Activated CD4-positive, alpha-beta T cell treated with anti-CD3 and anti-CD28 coated beads, Interleukin-2, amount 10 ng/mL, durations not matched to agents 7 days and 5 days (primary cell): ENCODE measurements at regions not wholly inside any gene's neighbourhood (a gene's known extent, or its start where the extent isn't known, plus 50 kb on each side); places are given as distances from the start of the nearest gene placed in this dataset.
"Not testable (repeated sequence)": the region's sequence is repeated elsewhere in the genome, so short reads cannot be mapped to it uniquely, and the experiment has no call there.

Experiments used
- CTCF ChIA-PET: fragments of 350-600 bp; sonication (Branson Sonifier 250); formaldehyde crosslinking; loops from one replicate; lab custom pipeline; 2021; ENCODE audit warnings: antibody characterized with exemption; lab: Charles Lee
- POLR2A ChIA-PET: fragments of 350-600 bp; sonication (Branson Sonifier 250); formaldehyde crosslinking; loops from one replicate; lab custom pipeline; 2021; ENCODE audit warnings: antibody characterized with exemption; lab: Charles Lee
- DNase-seq: peaks from one replicate; pipeline ENCODE4 v3.0.0-alpha.2; 2020
- H3K27ac Mint-ChIP-seq: one replicate; pipeline ENCODE4 v1.8.0; 2021; ENCODE audit warnings: mild to moderate bottlenecking, moderate library complexity, mixed read lengths
- H3K27me3 Mint-ChIP-seq: one replicate; pipeline ENCODE4 v1.8.0; 2021; ENCODE audit warnings: mixed read lengths
- H3K36me3 Mint-ChIP-seq: one replicate; pipeline ENCODE4 v1.8.0; 2021; ENCODE audit warnings: low read depth, mixed read lengths
- H3K4me1 Mint-ChIP-seq: one replicate; pipeline ENCODE4 v1.8.0; 2021; ENCODE audit warnings: mixed read lengths
- H3K4me3 Mint-ChIP-seq: one replicate; pipeline ENCODE4 v1.8.0; 2021; ENCODE audit warnings: mild to moderate bottlenecking, moderate library complexity, mixed read lengths
- H3K9me3 Mint-ChIP-seq: one replicate; pipeline ENCODE4 v1.8.0; 2021; ENCODE audit warnings: mixed read lengths

- H3K27me3 Mint-ChIP-seq, DNase-seq, POLR2A ChIA-PET, H3K4me3 Mint-ChIP-seq, H3K36me3 Mint-ChIP-seq, H3K27ac Mint-ChIP-seq, CTCF ChIA-PET, H3K9me3 Mint-ChIP-seq, H3K4me1 Mint-ChIP-seq: not testable (repeated sequence)
Observed at GRCh38 chr1:238327033-238327432, 436.3 kb upstream of the ZP4 start.

DNA sequence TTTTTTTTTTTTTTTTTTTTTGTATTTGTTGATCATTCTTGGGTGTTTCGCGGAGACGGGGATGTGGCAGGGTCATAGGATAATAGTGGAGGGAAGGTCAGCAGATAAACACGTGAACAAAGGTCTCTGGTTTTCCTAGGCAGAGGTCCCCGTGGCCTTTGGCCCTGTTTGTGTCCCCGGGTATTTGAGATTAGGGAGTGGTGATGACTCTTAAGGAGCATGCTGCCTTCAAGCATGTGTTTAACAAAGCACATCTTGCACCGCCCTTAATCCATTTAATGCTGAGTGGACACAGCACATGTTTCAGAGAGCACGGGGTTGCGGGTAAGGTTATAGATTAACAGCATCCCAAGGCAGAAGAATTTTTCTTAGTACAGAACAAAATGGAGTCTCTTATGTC lies 435.8 kb upstream of the ZP4 start:
- H3K4me1 Mint-ChIP-seq, H3K4me3 Mint-ChIP-seq, DNase-seq, H3K9me3 Mint-ChIP-seq, H3K27ac Mint-ChIP-seq, H3K36me3 Mint-ChIP-seq, H3K27me3 Mint-ChIP-seq, POLR2A ChIA-PET, CTCF ChIA-PET: not testable (repeated sequence)

- POLR2A ChIA-PET, result no interaction called here
Observed at GRCh38 chr1:238324211-238324864, 433.6 kb upstream of the ZP4 start.

GRCh38 chr1:238323490-238323889 lies 432.8 kb upstream of the ZP4 start:
- DNase-seq, result no peak
- ChIA-PET CTCF (interaction anchor here (0.7 kb wide), 1 partner anchor 563 kb away, joined by 3 read pairs; no protein-coding TSS in a partner anchor), POLR2A (no interaction called here)
- Mint-ChIP-seq H3K27ac (no peak overlapping the region), H3K9me3 (peaks cover 7% of the 10 kb centered on the region), H3K4me3 (no peak overlapping the region), H3K27me3 (no peaks in the 10 kb centered on the region), H3K4me1 (no peaks in the 10 kb centered on the region), H3K36me3 (no peaks in the 10 kb centered on the region)

More at GRCh38 chr1:238324211-238324864, 433.6 kb upstream of the ZP4 start:
- Mint-ChIP-seq H3K27me3 (no peaks in the 10 kb centered on the region), H3K4me3 (no peak overlapping the region), H3K9me3 (peaks cover 9% of the 10 kb centered on the region), H3K4me1 (no peaks in the 10 kb centered on the region), H3K27ac (no peak overlapping the region), H3K36me3 (no peaks in the 10 kb centered on the region)
- CTCF ChIA-PET, result no interaction called here
- no peak for DNase-seq

DNA sequence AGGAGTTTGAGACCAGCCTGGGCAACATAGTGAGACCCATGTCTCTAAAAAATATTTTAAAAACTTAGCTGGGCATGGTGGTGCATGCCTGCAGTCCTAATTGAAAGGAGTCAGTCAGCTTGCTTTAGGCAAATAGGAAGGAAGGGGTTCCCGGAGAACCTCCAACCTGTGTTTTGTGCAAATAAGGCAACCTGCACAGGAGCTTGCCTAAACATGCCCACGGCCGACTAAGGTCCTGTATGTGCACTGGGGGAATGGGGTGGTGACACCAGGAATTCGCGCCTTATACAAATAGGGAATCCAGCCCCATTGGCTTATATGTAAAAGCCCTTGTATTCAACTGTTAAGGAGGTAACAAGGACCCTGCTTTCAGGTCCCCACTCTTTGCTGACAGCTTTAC lies 429.2 kb upstream of the ZP4 start:
- Mint-ChIP-seq H3K9me3 (no peaks in the 10 kb centered on the region), H3K27ac (no peak overlapping the region), H3K27me3 (no peaks in the 10 kb centered on the region), H3K36me3 (no peaks in the 10 kb centered on the region), H3K4me3 (no peak overlapping the region), H3K4me1 (no peaks in the 10 kb centered on the region)
- ChIA-PET POLR2A (no interaction called here), CTCF (no interaction called here)
- DNase-seq, result no peak

DNA sequence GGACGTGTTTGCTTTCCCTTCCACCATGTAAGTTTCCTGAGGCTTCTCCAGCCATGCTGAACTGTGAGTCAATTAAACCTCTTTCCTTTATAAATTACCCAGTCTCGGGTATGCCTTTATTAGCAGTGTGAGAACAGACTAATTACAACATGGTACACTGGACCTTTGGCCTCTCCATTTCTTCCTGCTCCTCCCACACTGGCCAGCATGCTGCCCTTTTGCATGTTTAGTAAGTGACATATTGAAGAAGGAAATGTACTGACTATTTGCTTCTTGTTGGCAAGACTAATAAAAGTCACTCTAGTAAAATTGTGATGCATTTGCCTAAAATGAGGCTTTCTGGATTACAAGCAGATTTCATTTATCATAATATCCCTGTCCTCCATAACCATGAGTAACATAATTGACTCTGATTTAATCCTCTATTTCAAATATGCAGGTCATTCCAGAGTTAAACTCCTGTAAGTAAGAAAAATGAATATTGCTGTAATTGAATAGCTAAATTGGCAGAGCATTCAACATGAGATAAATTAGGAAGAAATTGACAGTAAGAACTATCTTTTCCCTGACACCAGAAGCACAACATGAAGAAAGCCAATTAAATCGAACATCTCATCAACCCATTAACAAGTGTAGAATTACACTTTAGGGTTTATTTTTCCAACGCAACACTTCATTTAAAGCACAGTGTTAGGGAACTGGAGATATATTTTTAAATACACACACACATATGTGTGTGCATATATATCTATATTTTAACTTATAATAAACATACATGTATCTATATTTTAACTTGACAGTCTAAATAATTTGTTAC lies 427.8 kb upstream of the ZP4 start:
- POLR2A ChIA-PET, result no interaction called here
- Mint-ChIP-seq H3K27ac (no peak overlapping the region), H3K27me3 (no peaks in the 10 kb centered on the region), H3K4me1 (no peaks in the 10 kb centered on the region), H3K36me3 (no peaks in the 10 kb centered on the region), H3K4me3 (no peak overlapping the region), H3K9me3 (no peaks in the 10 kb centered on the region)
- no peak for DNase-seq
- CTCF ChIA-PET, result no interaction called here

DNA sequence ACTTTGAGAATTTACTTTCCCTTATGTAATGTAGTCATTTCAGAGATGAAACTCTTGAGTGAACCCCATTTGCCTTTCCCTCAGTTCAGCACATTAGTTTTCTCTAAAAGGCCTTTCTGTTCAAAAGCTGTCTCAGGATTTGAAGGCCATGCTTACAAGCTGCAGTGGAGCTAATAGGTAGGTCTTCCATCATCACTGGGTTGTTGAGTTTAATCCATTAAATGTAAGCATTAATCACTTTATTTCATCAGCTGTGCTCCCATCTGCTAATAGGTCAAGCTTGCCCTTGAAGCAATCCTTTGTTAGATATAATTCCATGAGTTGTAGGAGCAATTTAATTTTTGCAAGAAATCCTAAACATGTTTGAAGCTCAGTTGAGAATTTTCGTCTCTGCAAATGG lies 422.2 kb upstream of the ZP4 start:
- ChIA-PET POLR2A (no interaction called here), CTCF (interaction anchor here (0.7 kb wide), 1 partner anchor 9 kb away, joined by 3 read pairs; no protein-coding TSS in a partner anchor)
- H3K27me3 Mint-ChIP-seq, result no peaks in the 10 kb centered on the region
- DNase-seq, result no peak
- H3K4me1 Mint-ChIP-seq, result no peaks in the 10 kb centered on the region
- no peaks in the 10 kb centered on the region for H3K36me3 Mint-ChIP-seq
- no peaks in the 10 kb centered on the region for H3K9me3 Mint-ChIP-seq
- H3K27ac Mint-ChIP-seq, result no peak overlapping the region
- H3K4me3 Mint-ChIP-seq, result no peak overlapping the region

GRCh38 chr1:238306411-238306810 lies 415.7 kb upstream of the ZP4 start:
- ChIA-PET POLR2A (no interaction called here), CTCF (no interaction called here)
- H3K36me3 Mint-ChIP-seq, result no peaks in the 10 kb centered on the region
- H3K4me3 Mint-ChIP-seq, result no peak overlapping the region
- H3K4me1 Mint-ChIP-seq, result no peaks in the 10 kb centered on the region
- H3K27ac Mint-ChIP-seq, result no peak overlapping the region
- H3K27me3 Mint-ChIP-seq, result no peaks in the 10 kb centered on the region
- no peak for DNase-seq
- H3K9me3 Mint-ChIP-seq, result no peaks in the 10 kb centered on the region

- ChIA-PET CTCF (no interaction called here), POLR2A (no interaction called here)
- H3K4me3 Mint-ChIP-seq, result no peak overlapping the region
- no peaks in the 10 kb centered on the region for H3K36me3 Mint-ChIP-seq
- no peak for DNase-seq
- H3K9me3 Mint-ChIP-seq, result peaks cover 3% of the 10 kb centered on the region
- no peaks in the 10 kb centered on the region for H3K27me3 Mint-ChIP-seq
- no peaks in the 10 kb centered on the region for H3K4me1 Mint-ChIP-seq
- no peak overlapping the region for H3K27ac Mint-ChIP-seq
Observed at GRCh38 chr1:238302646-238303045, 411.9 kb upstream of the ZP4 start.

- ChIA-PET CTCF (no interaction called here), POLR2A (no interaction called here)
- H3K36me3 Mint-ChIP-seq, result no peaks in the 10 kb centered on the region
- DNase-seq, result no peak
- H3K4me3 Mint-ChIP-seq, result no peak overlapping the region
- no peaks in the 10 kb centered on the region for H3K27me3 Mint-ChIP-seq
- no peak overlapping the region for H3K27ac Mint-ChIP-seq
- no peaks in the 10 kb centered on the region for H3K4me1 Mint-ChIP-seq
- peaks cover 3% of the 10 kb centered on the region for H3K9me3 Mint-ChIP-seq
Observed at GRCh38 chr1:238296371-238296770, 405.6 kb upstream of the ZP4 start.

DNA sequence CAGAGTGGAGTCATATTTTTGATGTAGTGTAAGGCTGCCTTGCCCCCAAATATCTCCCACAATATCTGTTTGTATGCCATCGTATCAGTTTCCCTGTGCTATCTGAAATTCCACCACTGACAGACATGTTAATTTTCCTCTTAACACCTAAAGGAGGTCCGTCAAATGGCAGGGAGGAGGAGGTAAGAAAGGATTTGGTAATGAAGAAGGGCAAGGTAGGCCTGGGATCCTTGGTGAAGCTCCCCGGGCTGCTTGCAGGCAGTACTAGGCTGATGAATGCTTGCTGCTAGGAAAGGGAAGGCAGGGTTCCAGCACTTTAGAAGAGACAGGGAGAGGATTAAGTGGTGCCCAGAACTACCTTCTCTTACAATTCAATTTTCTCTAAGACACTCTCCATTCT lies 402.4 kb upstream of the ZP4 start:
- no peaks in the 10 kb centered on the region for H3K36me3 Mint-ChIP-seq
- no peaks in the 10 kb centered on the region for H3K4me1 Mint-ChIP-seq
- no peaks in the 10 kb centered on the region for H3K27me3 Mint-ChIP-seq
- H3K4me3 Mint-ChIP-seq, result no peak overlapping the region
- ChIA-PET CTCF (no interaction called here), POLR2A (no interaction called here)
- peaks cover under 1% of the 10 kb centered on the region for H3K9me3 Mint-ChIP-seq
- DNase-seq, result no peak
- H3K27ac Mint-ChIP-seq, result no peak overlapping the region

- Mint-ChIP-seq H3K27me3 (no peaks in the 10 kb centered on the region), H3K27ac (no peak overlapping the region), H3K4me3 (no peak overlapping the region), H3K9me3 (peaks cover 5% of the 10 kb centered on the region), H3K36me3 (no peaks in the 10 kb centered on the region), H3K4me1 (no peaks in the 10 kb centered on the region)
- ChIA-PET CTCF (no interaction called here), POLR2A (no interaction called here)
- no peak for DNase-seq
Observed at GRCh38 chr1:238281418-238281817, 390.7 kb upstream of the ZP4 start.

DNA sequence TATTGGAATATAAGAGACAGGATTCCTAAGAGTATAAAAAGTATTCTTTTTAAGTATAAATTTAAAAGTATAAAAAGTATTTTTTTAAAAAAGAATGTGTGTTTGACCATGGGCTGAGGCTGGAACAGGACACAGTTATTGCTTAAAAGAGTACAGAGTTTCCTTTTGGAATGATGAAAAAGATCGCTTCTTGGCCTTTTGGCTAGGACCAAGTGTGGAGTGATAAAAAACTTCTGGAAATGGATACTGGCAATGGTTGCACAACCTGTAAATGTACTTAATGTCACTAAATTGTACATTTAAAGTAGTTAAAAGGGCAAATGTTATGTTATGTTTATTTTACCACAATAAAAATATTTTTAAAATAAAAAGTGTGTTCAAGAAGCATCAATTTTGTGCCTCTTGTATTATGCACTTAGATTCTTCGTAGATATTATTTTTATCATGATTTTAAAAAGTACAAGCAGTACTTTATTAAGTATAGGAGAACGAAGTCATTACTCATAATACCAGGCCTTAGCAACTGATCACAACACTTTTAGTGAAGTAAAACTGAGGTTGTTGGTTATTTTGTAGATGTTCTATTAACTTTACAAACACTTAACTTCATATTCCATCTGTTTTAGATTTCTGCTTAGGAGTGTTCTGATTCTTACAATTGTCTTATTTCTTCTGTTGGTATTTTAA lies 389.1 kb upstream of the ZP4 start:
- H3K36me3 Mint-ChIP-seq, result no peaks in the 10 kb centered on the region
- no peaks in the 10 kb centered on the region for H3K4me1 Mint-ChIP-seq
- no peak for DNase-seq
- H3K4me3 Mint-ChIP-seq, result no peak overlapping the region
- no peaks in the 10 kb centered on the region for H3K27me3 Mint-ChIP-seq
- peaks cover 14% of the 10 kb centered on the region for H3K9me3 Mint-ChIP-seq
- ChIA-PET CTCF (no interaction called here), POLR2A (no interaction called here)
- no peak overlapping the region for H3K27ac Mint-ChIP-seq
